GM12872 (cell line): ENCODE measurements at regions not wholly inside any gene's neighbourhood (a gene's known extent, or its start where the extent isn't known, plus 50 kb on each side); places are given as distances from the start of the nearest gene placed in this dataset.

Experiments
- CTCF ChIP-seq: IDR thresholded peaks from 3 replicates; pipeline ENCODE4 v1.5.1; 2011; ENCODE audit warnings: low read depth, mild to moderate bottlenecking, low read length, moderate library complexity; ENCODE audit not compliant: insufficient read depth

- no peak for TF ChIP-seq CTCF
These were observed 144.2 kb upstream of the SMARCA2 start for GRCh38 chr9:1870915-1871314.

- TF ChIP-seq CTCF, result no peak
These were observed 143.3 kb upstream of the SMARCA2 start for GRCh38 chr9:1871626-1872419.

- no peak for TF ChIP-seq CTCF
These were observed 139.8 kb upstream of the SMARCA2 start for GRCh38 chr9:1875251-1875851.

GRCh38 chr9:1875921-1876448 is 139.2 kb upstream of the SMARCA2 start:
- no peak for TF ChIP-seq CTCF

- no peak for TF ChIP-seq CTCF
These were observed 138.2 kb upstream of the SMARCA2 start for GRCh38 chr9:1876891-1877496.

- TF ChIP-seq CTCF, result no peak
These were observed 137.2 kb upstream of the SMARCA2 start for GRCh38 chr9:1877951-1878350.

- no peak for TF ChIP-seq CTCF
These were observed 136.3 kb upstream of the SMARCA2 start for GRCh38 chr9:1878811-1879210.
